Fibroblast of skin of right biceps (primary cell): ENCODE measurements at regions not wholly inside any gene's neighbourhood (a gene's known extent, or its start where the extent isn't known, plus 50 kb on each side); places are given as distances from the start of the nearest gene placed in this dataset.
A peak's percentile ranks its signal among the peaks of the same experiment; 100 is the strongest.
"Not testable (repeated sequence)": the region's sequence is repeated elsewhere in the genome, so short reads cannot be mapped to it uniquely, and the experiment has no call there.

ENCODE experiments used
- DNase-seq: peaks from one replicate; pipeline ENCODE4 v3.0.0-alpha.2; 2013

- DNase-seq, result peak; percentile 84
Observed at GRCh38 chr12:20097626-20098025, 270.7 kb upstream of the PDE3A start.

GRCh38 chr12:20099395-20100183, 268.7 kb upstream of the PDE3A start:
- no peak for DNase-seq

DNA sequence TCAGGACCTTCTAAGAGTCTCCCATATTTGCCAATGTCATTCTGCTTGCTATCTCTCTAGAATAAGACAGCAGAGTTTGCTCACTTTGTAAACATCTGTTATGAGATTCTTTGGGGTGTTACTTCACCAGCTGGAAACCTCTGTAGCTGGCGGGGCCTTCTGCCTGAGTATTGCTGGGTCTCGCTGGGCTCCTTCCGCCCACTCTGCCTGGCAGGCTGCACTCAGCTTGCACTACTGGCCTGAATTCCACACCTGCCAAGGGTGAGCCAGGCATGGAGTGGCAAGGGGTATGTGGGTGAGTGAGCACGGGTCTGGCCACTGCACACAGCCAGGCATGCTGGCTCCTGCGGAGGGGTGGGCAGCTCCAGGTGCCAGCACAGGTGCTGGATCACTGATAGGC, 267.3 kb upstream of the PDE3A start:
- DNase-seq, result no peak

DNA sequence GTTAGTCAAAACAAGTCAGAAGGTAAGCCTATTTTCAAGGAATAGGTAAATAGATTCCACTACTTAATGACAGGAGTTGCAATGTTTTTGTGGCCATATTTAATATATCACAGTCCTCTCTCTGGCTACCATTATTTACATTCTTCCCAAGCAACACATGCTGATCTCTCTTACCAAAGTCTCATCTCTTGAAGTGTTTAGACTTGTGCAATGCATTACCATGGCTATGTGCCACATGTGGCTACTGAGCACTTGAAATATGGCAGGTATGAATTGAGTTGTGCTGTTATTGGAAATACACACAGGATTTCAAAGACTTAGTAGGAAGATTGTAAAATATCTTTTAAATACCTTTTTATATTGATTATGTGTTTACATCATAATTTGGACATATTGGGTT, 262.4 kb upstream of the PDE3A start:
- DNase-seq, result peak; percentile 43

- DNase-seq, result no peak
Observed at GRCh38 chr12:20109676-20110075, 258.7 kb upstream of the PDE3A start.

GRCh38 chr12:20115371-20115770, 253.0 kb upstream of the PDE3A start:
- not testable (repeated sequence) for DNase-seq

DNA sequence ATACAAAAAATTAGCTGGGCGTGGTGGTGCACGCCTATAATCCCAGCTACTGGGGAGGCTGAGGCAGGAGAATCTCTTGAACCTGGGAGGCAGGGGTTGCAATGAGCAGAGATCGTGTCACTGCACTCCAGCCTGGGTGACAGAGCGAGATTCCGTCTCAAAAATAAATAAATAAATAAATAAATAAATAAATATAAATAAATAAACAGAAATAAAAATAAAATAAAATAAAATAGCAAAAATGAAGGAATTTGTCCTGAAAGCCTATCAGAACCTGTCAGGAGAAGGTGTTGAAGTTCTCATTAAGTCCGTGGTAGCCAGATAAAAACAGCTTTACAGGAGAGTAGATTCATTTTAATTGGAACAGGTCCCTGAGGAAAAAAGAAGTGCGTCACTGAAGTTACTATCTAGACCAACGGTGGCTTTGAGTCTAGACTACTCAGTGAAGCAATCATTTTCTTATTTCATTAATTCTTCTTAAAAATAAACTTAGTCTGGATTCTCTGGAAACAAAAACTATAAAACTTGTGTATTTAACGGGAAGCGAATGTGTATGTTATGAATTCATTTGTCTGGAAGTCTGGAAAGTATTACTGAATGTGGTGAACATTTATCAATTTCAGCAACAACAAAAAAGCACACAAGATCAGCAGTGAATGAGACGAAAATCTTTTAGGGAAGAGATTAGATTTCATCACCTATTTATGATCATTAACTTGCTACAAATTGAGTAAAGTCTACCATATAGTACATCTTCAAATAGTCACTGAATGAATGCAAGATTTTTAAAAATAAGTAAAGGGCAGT, 248.5 kb upstream of the PDE3A start:
- DNase-seq, result peak; percentile 53

DNA sequence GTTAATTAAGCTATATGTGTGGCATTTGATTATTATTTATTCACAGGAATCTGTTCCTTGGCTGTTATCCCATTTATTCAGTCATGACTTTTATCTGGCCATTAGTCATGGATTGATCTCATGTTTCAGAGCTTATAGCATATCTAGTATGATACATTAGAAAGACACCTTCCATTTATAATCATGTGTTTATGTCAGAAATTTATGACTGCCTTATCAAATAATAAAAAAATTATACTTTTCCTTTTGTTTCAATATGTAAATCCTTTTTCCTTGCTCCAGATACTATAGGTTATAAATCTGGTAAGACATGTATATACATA, 248.0 kb upstream of the PDE3A start:
- peak; percentile 48 for DNase-seq

DNA sequence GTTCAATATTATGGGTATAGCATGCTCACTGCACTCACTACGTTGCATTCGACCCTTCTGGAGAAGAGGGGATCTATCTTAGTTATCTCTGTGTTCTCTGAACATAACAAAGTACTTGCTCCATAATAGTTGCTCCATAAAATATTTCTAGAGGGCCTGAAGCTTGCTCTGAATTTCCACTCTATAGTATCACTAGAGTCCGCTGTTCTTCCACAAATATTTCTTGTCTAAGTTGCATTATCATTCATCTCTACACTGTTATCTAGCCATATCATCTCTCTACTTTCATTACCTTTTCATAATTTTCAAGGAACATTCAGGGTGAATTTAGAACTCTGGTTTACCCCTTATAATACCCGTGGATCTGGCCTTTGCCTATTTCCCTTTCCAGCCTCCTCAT, 246.1 kb upstream of the PDE3A start:
- DNase-seq, result no peak

GRCh38 chr12:20123465-20123864, 244.9 kb upstream of the PDE3A start:
- no peak for DNase-seq

DNA sequence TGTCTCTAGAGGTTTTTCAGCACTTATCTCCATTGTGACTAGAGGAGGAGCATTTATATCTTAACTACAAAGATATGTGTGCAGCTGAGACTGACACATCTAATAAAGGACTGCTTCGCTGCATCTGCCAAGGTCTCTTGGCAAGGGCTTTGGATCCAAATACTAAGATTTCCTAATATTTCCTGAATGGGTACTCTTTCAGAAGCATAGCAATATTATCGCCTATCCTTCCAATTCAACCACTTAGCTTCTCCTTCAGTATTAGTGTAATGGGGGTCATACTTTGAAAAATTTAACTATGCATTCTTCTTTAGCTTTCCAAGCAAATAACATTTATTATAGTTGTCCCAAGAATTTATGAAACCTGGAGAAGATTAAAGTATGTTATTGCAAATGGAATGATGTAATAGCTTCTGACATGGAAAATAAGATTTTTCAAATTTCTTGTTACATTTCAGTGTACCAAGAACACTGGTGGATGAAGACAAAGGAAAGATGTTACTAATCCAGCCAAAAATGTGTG, 243.0 kb upstream of the PDE3A start:
- peak; percentile 44 for DNase-seq

- no peak for DNase-seq
Observed at GRCh38 chr12:20126601-20127000, 241.7 kb upstream of the PDE3A start.

DNA sequence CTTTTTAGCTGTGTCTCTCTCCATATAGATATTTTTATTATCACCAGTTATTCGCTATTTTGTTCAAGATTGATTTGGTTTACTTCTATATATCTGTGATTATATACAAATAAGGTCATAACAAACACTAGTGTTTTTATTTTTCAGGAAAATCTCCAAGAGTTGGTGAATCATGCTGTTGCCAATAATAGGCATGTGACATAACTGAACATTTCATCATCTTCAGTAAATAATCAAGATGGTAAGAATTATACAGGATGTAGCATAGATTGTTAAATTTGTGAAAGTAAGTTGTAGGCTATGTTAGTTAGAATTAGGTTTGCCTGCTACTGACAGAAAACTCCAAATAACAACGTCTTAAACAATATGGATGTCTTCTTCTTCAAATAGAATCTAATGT, 240.9 kb upstream of the PDE3A start:
- DNase-seq, result no peak

- peak; percentile 46 for DNase-seq
Observed at GRCh38 chr12:20128928-20129327, 239.4 kb upstream of the PDE3A start.

DNA sequence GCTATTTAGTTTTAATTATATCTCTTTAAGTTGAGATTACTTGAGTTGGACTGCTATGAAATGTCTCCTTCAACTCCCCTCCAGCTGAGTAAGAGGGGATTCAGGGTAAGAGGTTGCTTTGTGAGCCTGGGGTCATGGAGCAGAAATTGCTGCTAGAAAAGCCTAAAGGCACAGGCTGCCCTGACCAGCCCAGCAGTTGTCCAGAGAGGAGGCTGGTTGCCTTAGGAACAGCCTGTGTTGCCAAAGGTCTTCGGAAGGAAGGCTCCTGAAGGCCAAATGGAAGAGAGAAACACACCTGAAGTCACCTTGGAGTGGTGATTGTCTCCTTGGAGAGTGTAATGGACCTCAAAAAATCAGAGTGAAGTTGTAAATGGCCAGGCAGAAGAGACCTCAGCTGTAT, 235.5 kb upstream of the PDE3A start:
- no peak for DNase-seq

GRCh38 chr12:20134652-20135051, 233.7 kb upstream of the PDE3A start:
- no peak for DNase-seq

DNA sequence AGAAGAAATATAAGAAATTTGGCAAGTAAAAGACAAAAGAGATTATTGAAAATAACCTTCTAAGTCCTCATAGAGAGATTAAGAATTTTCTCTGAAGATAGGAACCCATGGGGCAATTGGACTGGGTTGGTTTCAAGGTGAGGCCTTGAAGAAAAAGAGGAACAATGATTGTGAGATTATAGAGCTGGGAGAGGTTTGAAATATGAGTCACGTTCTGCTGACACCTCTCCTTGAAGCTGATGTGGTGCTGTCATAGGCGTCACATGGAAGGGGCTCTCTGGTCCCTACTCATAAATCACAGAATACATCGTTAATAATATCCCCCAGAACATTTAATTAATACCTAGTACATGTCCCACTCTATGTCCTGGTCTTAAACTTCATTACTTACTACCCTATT, 227.6 kb upstream of the PDE3A start:
- DNase-seq, result no peak

GRCh38 chr12:20142316-20142715, 226.0 kb upstream of the PDE3A start:
- no peak for DNase-seq

GRCh38 chr12:20142956-20143355, 225.4 kb upstream of the PDE3A start:
- DNase-seq, result no peak

DNA sequence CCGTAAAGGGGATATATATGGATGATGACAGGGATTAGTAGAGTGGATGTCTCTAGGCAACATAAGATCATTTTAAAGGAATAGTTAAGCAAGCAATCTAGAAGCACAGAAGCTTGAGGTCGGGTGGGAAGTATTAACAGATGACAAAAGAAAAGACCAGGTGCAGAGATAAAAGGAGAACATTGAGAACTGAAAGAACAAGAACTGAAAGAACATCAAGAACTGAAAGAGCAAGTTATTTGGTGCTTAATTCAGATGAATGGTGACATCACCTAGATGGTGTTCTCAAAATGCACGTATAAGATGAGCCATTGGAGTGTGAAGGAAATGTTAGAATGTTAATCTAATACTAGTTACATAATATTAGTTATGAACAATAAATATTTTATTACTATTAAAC, 224.0 kb upstream of the PDE3A start:
- no peak for DNase-seq

GRCh38 chr12:20148241-20148640, 220.1 kb upstream of the PDE3A start:
- no peak for DNase-seq

DNA sequence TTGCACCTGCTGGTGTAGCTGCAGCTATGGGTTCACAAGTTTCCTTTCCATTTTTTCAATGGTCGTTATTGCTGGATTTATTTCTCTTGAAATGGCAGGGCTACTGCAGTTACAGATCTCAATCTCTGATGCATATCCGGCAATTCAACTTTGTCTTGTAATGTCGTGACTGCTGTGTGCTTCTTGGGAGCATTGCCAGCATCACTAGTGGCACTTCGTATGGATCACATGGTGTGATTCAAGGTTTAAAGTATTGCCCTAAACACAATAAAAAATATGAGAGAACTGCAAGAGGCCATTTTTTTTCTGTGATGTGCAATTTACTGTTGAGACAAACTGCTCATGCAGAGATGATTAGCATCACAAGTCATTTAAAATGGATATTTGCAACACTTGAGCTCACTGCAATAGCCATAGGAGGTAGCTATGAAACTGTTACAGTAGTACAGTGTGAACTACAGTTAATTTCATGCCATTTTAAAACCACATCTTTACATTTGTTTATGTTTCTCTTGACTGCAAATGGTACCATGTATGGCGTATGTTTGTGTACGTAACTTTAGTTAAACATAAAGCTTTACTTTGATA, 217.4 kb upstream of the PDE3A start:
- no peak for DNase-seq

- DNase-seq, result no peak
Observed at GRCh38 chr12:20154052-20154451, 214.3 kb upstream of the PDE3A start.

GRCh38 chr12:20155374-20155773, 213.0 kb upstream of the PDE3A start:
- DNase-seq, result no peak
